GM18907 (cell line): ENCODE measurements at regions not wholly inside any gene's neighbourhood (a gene's known extent, or its start where the extent isn't known, plus 50 kb on each side); places are given as distances from the start of the nearest gene placed in this dataset.

Source experiments
- ATAC-seq: cut with Tn5 transposase; IDR thresholded peaks from one replicate; pipeline ENCODE4 v1.9.1; 2021; ENCODE audit warnings: mild to moderate bottlenecking, moderate library complexity; ENCODE audit not compliant: unreplicated experiment

GRCh38 chr21:18937337-18937736, 533.8 kb upstream of the TMPRSS15 start:
- no peak for ATAC-seq

DNA sequence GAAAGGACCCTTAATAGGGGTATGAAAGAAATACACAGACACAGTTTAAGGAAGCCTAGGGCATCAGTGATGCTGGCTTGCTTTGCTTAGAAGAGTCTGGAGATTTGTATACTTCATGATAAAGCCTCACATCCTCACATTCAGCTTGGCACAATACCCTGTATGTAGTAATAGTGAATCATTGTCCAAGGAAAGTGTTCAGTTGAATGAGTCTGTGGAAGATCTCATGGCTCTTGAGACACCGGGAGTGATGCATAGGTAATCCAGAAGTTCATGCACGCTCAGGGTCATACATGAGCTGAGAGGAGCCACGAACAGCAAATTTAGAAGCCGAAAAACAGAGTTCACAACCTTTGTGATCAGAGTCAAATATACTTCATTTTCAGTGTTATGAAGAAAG, 537.2 kb upstream of the TMPRSS15 start:
- ATAC-seq = no peak

DNA sequence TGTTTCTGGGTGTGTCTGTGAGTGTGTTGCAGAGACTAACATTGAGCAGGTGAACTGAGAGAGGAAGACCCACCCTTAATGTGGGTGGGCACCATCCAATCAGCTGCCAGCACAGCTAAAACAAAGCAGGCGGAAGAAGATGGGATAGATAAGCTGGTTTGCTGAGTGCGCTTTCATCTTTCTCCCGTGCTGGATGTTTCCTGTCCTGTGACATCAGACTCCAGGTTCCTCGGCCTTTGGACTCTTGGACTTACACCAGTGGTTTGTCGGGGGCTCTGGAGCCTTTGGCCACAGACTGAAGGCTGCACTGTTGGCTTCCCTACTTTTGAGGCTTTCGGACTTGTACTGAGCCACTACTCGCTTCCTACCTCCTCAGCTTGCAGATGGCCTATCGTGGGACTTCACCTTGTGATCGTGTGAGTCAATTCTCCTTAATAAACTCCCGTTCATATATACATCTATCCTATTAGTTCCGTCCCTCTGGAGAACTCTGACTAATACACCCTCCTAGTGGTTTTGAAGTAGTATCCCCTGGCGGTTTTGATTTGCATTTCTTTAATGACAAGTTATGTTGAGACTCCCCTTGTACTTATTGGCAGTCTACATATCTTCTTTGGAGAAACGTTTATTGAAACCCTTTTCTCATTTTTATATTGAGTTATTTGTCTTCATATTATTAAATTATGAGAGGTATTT, 546.6 kb upstream of the TMPRSS15 start:
- no peak for ATAC-seq

GRCh38 chr21:18951271-18952038, 547.9 kb upstream of the TMPRSS15 start:
- no peak for ATAC-seq

DNA sequence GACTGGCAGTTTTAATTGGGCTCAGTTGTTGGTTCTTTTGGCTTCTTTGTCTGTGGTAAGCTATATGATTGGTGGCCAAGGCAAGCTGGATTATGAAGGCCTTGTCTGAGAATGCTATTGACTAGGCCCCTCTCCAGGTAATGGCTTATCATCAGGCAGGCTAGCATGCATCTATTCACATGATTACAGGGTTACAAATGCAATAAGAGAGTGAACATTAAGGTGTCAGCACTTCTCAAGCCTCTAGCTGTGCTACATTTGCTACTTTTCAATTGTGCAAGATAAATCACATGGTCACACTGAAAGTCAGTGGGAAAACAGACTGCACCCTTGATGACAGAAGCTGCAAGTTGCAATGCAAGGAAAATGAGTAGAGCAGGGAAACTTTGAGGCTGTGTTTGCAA, 550.9 kb upstream of the TMPRSS15 start:
- no peak for ATAC-seq

DNA sequence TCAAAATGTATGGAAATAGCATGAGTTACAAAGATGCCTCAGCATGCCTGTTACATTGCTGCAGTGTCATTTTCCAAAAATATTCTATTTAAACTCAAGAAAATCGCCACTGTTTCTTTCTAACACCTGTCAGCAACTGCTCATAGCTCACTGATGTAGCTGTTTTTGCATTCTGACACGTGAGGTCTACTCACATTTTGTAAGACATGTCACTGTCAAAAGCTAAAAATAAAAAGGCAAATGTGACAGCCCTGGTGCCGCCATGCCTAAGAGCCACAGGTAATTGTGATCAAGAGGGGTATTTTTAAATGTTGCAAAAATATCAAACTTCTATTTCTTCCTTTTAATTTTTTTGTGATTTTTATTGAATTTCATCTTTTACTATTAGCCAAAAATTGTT, 556.2 kb upstream of the TMPRSS15 start:
- ATAC-seq = no peak

GRCh38 chr21:18960306-18960705, 556.7 kb upstream of the TMPRSS15 start:
- no peak for ATAC-seq

GRCh38 chr21:18970416-18970815, 566.8 kb upstream of the TMPRSS15 start:
- ATAC-seq = no peak

GRCh38 chr21:18970941-18971340, 567.4 kb upstream of the TMPRSS15 start:
- ATAC-seq = no peak

GRCh38 chr21:18985584-18985983, 582.0 kb upstream of the TMPRSS15 start:
- ATAC-seq = no peak

- no peak for ATAC-seq
Measured at GRCh38 chr21:18986197-18986596, 582.6 kb upstream of the TMPRSS15 start.

DNA sequence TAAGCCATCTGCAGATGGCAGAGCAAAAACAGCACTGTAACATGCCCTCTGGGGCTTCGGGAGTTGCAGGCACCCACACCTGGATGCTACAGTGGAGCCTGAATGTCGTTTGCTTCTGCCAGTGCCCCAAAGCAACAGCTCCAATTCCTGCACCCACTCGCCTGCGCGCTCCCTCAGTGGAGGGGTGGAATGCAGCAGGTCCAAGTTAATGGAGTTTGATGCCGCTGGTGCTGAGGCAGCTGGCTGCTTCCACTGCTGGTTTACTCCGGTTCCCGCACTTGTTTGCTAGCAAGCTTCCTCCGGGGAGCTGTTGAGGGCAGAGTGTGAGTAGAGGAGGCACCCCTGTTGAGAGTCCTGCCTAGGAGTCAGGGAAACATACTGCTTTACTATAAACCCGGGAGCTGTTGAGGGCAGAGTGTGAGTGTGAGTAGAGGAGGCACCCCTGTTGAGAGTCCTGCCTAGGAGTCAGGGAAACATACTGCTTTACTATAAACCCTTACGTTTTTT, 584.0 kb upstream of the TMPRSS15 start:
- no peak for ATAC-seq

- ATAC-seq = no peak
Measured at GRCh38 chr21:18989953-18990495, 586.4 kb upstream of the TMPRSS15 start.

- ATAC-seq = no peak
Measured at GRCh38 chr21:18991846-18992245, 588.3 kb upstream of the TMPRSS15 start.

DNA sequence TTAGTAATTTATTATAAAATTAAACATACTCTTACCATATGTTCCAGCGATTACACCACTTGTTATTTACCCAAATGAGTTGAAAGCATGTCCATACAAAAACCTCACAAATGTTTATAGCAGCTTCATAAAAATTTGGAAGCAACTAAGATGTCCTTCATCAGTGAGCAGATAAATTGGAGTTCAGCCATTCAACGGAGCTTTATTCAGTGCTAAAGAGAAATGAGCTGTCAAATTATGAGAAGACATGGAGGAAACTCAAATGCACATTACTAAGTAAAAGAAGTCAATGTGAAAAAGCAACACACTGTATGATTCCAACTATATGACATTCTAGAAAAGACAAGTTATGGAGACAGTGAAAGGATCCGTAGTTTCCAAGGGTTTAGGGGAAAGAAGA, 606.7 kb upstream of the TMPRSS15 start:
- ATAC-seq = no peak

DNA sequence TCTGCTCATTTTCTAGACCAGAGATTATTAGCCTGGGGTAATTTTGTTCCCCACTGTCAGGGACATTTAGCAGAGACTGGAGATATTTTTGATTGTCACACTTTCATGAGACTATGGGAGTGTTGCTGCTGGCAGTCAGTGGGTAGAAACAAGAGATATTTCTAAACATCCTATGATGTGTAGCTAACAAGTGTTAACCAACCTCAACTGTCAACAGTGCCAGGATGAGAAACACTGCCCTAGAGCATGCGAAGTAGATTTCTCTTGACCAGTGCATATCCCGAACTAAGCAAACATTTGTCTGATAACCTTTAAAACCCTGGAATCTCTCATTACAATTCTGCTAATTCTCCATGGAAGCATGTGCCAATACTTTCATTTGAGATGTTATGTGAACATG, 607.4 kb upstream of the TMPRSS15 start:
- no peak for ATAC-seq

- no peak for ATAC-seq
Measured at GRCh38 chr21:19011451-19011850, 607.9 kb upstream of the TMPRSS15 start.

- no peak for ATAC-seq
Measured at GRCh38 chr21:19013916-19014315, 610.3 kb upstream of the TMPRSS15 start.

DNA sequence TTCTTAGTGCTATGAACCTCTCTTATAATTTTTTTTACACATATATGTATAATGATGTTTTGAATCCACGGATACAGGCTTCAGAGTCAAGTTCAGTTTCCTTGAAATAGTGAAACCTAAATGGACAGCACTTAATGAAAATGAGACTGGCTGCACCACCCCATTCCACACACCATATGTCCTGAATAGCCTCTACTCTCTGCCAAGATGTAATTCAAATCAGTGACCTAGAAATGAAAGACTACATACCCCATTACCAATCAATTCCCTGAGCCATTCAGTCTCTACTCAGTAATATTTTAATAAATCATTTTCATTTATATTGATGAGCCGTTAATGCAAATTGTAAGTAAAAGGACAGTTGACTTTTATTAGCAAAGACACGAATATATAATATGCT, 614.9 kb upstream of the TMPRSS15 start:
- no peak for ATAC-seq

- ATAC-seq = no peak
Measured at GRCh38 chr21:19022978-19023377, 619.4 kb upstream of the TMPRSS15 start.

DNA sequence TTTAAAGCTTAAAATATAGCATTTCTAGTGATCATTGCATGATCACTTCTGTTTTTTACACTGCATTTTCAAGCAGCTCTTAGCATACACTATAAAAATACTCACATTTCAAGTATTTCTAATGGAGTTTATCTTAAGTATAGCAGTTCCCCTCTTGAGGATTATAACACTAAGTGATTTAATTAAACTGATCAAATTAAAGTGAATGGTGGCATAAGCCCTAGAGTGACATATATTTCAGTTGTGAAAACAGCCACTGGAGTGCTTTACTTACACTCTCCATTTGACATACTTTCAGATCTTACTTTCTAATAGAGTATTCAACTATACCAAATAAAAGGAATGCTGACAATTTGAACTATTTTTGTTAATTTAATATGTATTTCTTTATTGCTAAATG, 623.3 kb upstream of the TMPRSS15 start:
- no peak for ATAC-seq

DNA sequence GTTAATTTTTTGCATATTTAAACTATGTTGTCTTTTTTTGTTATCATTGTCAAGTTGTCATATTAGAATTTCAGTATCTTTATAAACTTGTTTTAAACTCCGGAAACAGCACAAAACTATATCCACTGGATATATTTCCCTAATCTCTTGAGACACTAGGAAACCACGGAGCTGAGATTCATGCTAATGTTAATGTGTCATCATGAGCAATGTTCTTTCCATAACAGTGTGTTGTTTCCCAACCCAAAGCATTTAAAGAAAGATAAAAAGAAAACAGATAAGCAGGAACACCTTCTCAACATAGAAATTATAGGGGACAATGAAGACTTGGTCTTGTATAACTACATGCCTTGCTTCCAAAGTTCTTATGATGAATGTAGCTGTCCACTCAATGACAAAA, 626.2 kb upstream of the TMPRSS15 start:
- ATAC-seq = no peak
